CD4-positive, alpha-beta memory T cell (primary cell): ENCODE measurements at regions not wholly inside any gene's neighbourhood (a gene's known extent, or its start where the extent isn't known, plus 50 kb on each side); places are given as distances from the start of the nearest gene placed in this dataset.

Experiments
- CTCF ChIA-PET: fragments of 350-600 bp; sonication (Branson Sonifier 250); formaldehyde crosslinking; loops from one replicate; lab custom pipeline; 2021; ENCODE audit warnings: inconsistent platforms; ENCODE audit not compliant: partially characterized antibody; lab: Charles Lee
- POLR2A ChIA-PET: fragments of 350-600 bp; sonication (Branson Sonifier 250); formaldehyde crosslinking; loops from one replicate; lab custom pipeline; 2021; ENCODE audit not compliant: partially characterized antibody; lab: Charles Lee
- DNase-seq, 5 donors: peaks; one replicate each; pipeline versions ENCODE4 v3.0.0 to v3.0.0-alpha.2; 2020 to 2022; ENCODE audit warnings: mixed read lengths in 1 of 5
- H3K27ac ChIP-seq: one replicate; pipeline ENCODE4 v1.7.0; 2013; ENCODE audit warnings: low read depth, low read length
- H3K27me3 ChIP-seq: 2 replicates; pipeline ENCODE4 v1.7.0; 2013; ENCODE audit warnings: mild to moderate bottlenecking, low read length, moderate library complexity; ENCODE audit not compliant: insufficient read depth
- H3K36me3 ChIP-seq: 2 replicates; pipeline ENCODE4 v1.7.0; 2013; ENCODE audit warnings: mild to moderate bottlenecking, low read length, moderate library complexity; ENCODE audit not compliant: insufficient read depth
- H3K4me1 ChIP-seq: 2 replicates; pipeline ENCODE4 v1.7.0; 2013; ENCODE audit warnings: mild to moderate bottlenecking, low read length, moderate library complexity; ENCODE audit not compliant: insufficient read depth
- H3K4me3 ChIP-seq, 2 donors: one replicate each; pipeline ENCODE4 v1.7.0; 2013; ENCODE audit warnings: low read length in 2 of 2, mild to moderate bottlenecking in 1 of 2
- H3K9me3 ChIP-seq, 2 donors: one replicate each; pipeline ENCODE4 v1.7.0; 2013; ENCODE audit warnings: low read length in 2 of 2, control low read depth in 1 of 2; ENCODE audit not compliant: control insufficient read depth in 1 of 2
- H3K27ac Mint-ChIP-seq, 7 donors: one replicate each; pipeline ENCODE4 v1.8.0; 2020 to 2021; ENCODE audit warnings: mixed read lengths in 7 of 7, mild to moderate bottlenecking in 6 of 7, inconsistent platforms in 3 of 7, moderate library complexity in 3 of 7
- H3K27me3 Mint-ChIP-seq, 2 donors: one replicate each; pipeline ENCODE4 v1.8.0; 2020 to 2021; ENCODE audit warnings: mixed read lengths in 2 of 2
- H3K36me3 Mint-ChIP-seq, 2 donors: one replicate each; pipeline ENCODE4 v1.8.0; 2020 to 2021; ENCODE audit warnings: mixed read lengths in 2 of 2, inconsistent platforms in 1 of 2, mild to moderate bottlenecking in 1 of 2
- H3K4me1 Mint-ChIP-seq, 4 donors: one replicate each; pipeline ENCODE4 v1.8.0; 2020 to 2021; ENCODE audit warnings: mixed read lengths in 4 of 4, mild to moderate bottlenecking in 1 of 4
- H3K4me3 Mint-ChIP-seq, 8 donors: one replicate each; pipeline ENCODE4 v1.8.0; 2020 to 2021; ENCODE audit warnings: mixed read lengths in 8 of 8, mild to moderate bottlenecking in 7 of 8, moderate library complexity in 6 of 8, inconsistent platforms in 3 of 8
- H3K9me3 Mint-ChIP-seq, 8 donors: one replicate each; pipeline ENCODE4 v1.8.0; 2020 to 2021; ENCODE audit warnings: mixed read lengths in 8 of 8, mild to moderate bottlenecking in 5 of 8, inconsistent platforms in 3 of 8, moderate library complexity in 1 of 8
- intact Hi-C: fragments of 100-400 bp; cut with micrococcal nuclease; formaldehyde crosslinking; loops from one replicate; pipeline ENCODE4 v1.15.1; 2023

DNA sequence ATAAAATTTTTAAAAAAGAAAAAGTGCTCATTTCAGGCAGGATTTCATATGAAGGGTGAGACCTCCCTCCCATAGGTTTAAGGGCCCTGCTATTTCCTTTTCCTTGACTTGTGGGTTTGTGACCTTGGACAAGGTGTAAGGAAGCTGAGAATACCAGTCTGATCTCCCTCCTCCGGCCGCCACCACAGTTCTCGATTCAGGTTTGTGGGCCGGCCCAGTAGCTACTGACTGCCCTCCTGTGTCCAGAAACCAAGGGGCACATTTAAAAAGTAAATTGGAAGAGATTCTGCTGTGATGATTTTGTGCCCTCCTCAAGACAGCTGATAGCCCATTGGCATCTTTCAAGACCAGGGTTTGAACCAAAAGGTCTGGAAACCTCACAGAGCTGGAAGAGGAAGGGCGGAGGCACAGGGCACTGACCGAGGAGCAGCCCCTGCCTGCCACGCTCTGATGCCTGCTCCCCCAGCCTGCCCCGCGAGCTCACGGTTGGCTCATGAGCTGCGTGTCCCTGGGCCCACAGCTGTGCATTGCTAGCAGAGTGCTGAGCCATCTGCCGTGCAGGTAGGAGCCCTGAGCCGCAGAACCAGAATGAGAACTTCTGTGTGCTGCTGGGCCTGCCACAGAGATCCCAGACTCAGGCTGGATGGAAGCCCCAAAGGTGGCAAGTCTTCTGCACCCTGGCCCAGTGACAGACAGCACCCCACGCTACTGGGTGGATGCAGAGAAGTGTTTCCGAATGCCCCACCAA, 348.7 kb downstream of the NPHP4 start:
- CTCF ChIA-PET = interaction anchor here (1.9 kb wide), 1 partner anchor 103 kb away, joined by 6 read pairs; no protein-coding TSS in a partner anchor
- H3K9me3 ChIP-seq = no peaks in the 10 kb centered on the region
- POLR2A ChIA-PET = no interaction called here
- no peak overlapping the region for H3K4me3 ChIP-seq
- H3K27ac ChIP-seq = no peak overlapping the region
- no peak overlapping the region for H3K27ac Mint-ChIP-seq
- peaks cover 0 to 5% (median 4%) of the 10 kb centered on the region in 4 donors for H3K4me1 Mint-ChIP-seq
- intact Hi-C loops = no loop called here
- no peaks in the 10 kb centered on the region for H3K36me3 ChIP-seq
- H3K27me3 Mint-ChIP-seq = peaks cover 5 to 23% of the 10 kb centered on the region in 2 donors
- no peaks in the 10 kb centered on the region for H3K27me3 ChIP-seq
- no peaks in the 10 kb centered on the region for H3K4me1 ChIP-seq
- H3K9me3 Mint-ChIP-seq = peaks cover 0 to 6% (median 0%) of the 10 kb centered on the region in 8 donors
- no peak for DNase-seq
- H3K4me3 Mint-ChIP-seq = no peak overlapping the region
- H3K36me3 Mint-ChIP-seq = no peaks in the 10 kb centered on the region

DNA sequence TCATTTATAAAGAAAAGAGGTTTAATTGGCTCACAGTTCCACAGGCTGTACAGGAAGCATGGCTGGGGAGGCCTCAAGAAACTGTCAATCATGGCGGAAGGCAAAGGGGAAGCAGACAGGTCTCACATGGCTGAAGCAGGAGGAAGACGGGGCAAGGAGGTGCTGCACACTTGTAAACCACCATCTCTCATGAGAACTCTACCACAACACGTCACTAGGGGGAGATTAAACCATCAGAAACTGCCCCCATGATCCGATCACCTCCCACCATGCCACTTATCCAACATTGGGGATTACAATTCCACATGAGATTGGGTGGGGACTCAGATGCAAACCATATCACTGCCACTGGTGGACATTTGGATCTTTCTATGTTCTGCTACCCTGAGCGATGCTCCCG, 351.4 kb downstream of the NPHP4 start:
- ChIA-PET CTCF (interaction anchor here (5.4 kb wide), 1 partner anchor 105 kb away, joined by 35 read pairs; no protein-coding TSS in a partner anchor), POLR2A (no interaction called here)
- Histone ChIP-seq H3K27ac (no peak overlapping the region), H3K27me3 (no peaks in the 10 kb centered on the region), H3K4me1 (no peaks in the 10 kb centered on the region), H3K36me3 (no peaks in the 10 kb centered on the region), H3K9me3 (no peaks in the 10 kb centered on the region), H3K4me3 (no peak overlapping the region)
- intact Hi-C loops = no loop called here
- H3K27me3 Mint-ChIP-seq = peaks cover 11 to 26% of the 10 kb centered on the region in 2 donors
- H3K4me3 Mint-ChIP-seq = no peak overlapping the region
- no peak overlapping the region for H3K27ac Mint-ChIP-seq
- peaks cover 0 to 5% (median 4%) of the 10 kb centered on the region in 4 donors for H3K4me1 Mint-ChIP-seq
- DNase-seq = no peak
- no peaks in the 10 kb centered on the region for H3K36me3 Mint-ChIP-seq
- peaks cover 0 to 9% (median 1%) of the 10 kb centered on the region in 8 donors for H3K9me3 Mint-ChIP-seq

- Histone ChIP-seq H3K4me3 (no peak overlapping the region), H3K27me3 (no peaks in the 10 kb centered on the region), H3K9me3 (no peaks in the 10 kb centered on the region), H3K27ac (no peak overlapping the region), H3K36me3 (no peaks in the 10 kb centered on the region), H3K4me1 (no peaks in the 10 kb centered on the region)
- no peak overlapping the region for H3K4me3 Mint-ChIP-seq
- peaks cover 0 to 5% (median 4%) of the 10 kb centered on the region in 4 donors for H3K4me1 Mint-ChIP-seq
- H3K27ac Mint-ChIP-seq = no peak overlapping the region
- no peaks in the 10 kb centered on the region for H3K36me3 Mint-ChIP-seq
- H3K9me3 Mint-ChIP-seq = peaks cover 0 to 9% (median 0%) of the 10 kb centered on the region in 8 donors
- ChIA-PET CTCF (interaction anchor here (5.4 kb wide), 1 partner anchor 107 kb away, joined by 35 read pairs; no protein-coding TSS in a partner anchor), POLR2A (no interaction called here)
- intact Hi-C loops = no loop called here
- DNase-seq = no peak
- H3K27me3 Mint-ChIP-seq = peaks cover 9 to 26% of the 10 kb centered on the region in 2 donors
These were observed 353.0 kb downstream of the NPHP4 start for GRCh38 chr1:5639106-5639722.

DNA sequence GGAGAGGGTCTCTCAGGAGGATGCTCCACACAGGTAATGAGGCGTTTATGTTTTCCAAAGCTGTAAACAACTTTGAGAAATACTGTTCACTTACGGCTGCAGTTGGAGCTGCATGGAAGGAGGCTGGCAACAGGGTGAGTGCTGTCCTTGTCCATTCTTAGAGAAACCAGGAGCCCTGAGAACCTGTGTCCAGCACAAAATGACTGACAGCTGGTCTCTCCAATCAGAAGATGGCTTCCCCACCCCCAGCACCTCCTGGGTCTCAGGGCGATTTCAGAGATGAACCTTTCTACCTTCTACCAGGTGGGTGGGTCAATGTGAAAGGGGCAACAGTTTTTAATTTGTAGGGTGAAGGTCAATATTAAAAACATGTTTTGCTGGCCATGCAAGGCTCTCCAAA, 353.6 kb downstream of the NPHP4 start:
- Mint-ChIP-seq H3K4me3 (no peak overlapping the region), H3K4me1 (peaks cover 0 to 5% (median 4%) of the 10 kb centered on the region in 4 donors), H3K36me3 (no peaks in the 10 kb centered on the region), H3K27me3 (peaks cover 9 to 26% of the 10 kb centered on the region in 2 donors), H3K9me3 (peaks cover 0 to 9% (median 0%) of the 10 kb centered on the region in 8 donors), H3K27ac (no peak overlapping the region)
- no peak overlapping the region for H3K4me3 ChIP-seq
- intact Hi-C loops = no loop called here
- no peaks in the 10 kb centered on the region for H3K9me3 ChIP-seq
- H3K36me3 ChIP-seq = no peaks in the 10 kb centered on the region
- no peaks in the 10 kb centered on the region for H3K4me1 ChIP-seq
- POLR2A ChIA-PET = no interaction called here
- CTCF ChIA-PET = interaction anchor here (5.4 kb wide), 1 partner anchor 107 kb away, joined by 35 read pairs; no protein-coding TSS in a partner anchor
- no peaks in the 10 kb centered on the region for H3K27me3 ChIP-seq
- no peak for DNase-seq
- no peak overlapping the region for H3K27ac ChIP-seq

DNA sequence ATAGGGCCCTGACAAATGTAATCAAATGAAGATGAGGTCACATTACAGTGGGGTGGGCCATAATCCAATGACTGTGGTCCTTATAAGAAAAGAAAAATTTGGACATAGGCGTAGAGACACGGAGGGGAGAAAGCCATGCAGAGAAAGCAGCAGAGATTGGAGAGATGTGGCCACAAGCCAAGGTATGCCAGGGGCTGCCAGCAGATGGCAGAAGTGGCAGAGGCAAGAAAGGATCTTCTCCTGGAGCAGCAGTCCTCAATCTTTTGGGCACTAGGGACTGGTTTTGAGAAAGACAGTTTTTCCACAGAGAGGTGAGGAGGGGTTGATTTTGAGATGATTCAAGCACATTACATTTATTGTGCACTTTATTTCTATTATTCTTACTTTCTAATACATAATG, 355.1 kb downstream of the NPHP4 start:
- Histone ChIP-seq H3K27ac (no peak overlapping the region), H3K4me3 (no peak overlapping the region), H3K36me3 (no peaks in the 10 kb centered on the region), H3K4me1 (no peaks in the 10 kb centered on the region), H3K9me3 (no peaks in the 10 kb centered on the region), H3K27me3 (no peaks in the 10 kb centered on the region)
- Mint-ChIP-seq H3K27me3 (peaks cover 9 to 25% of the 10 kb centered on the region in 2 donors), H3K4me3 (no peak overlapping the region), H3K27ac (peak overlapping the region in 1 of 7 donors; percentile 60), H3K4me1 (peaks cover 0 to 5% (median 4%) of the 10 kb centered on the region in 4 donors), H3K36me3 (no peaks in the 10 kb centered on the region), H3K9me3 (peaks cover 0 to 9% (median 0%) of the 10 kb centered on the region in 8 donors)
- DNase-seq = peak in 4 of 5 donors; percentile 20 to 22 (median 22)
- intact Hi-C loops = no loop called here
- POLR2A ChIA-PET = no interaction called here
- CTCF ChIA-PET = interaction anchor here (5.4 kb wide), 1 partner anchor 109 kb away, joined by 35 read pairs; no protein-coding TSS in a partner anchor

GRCh38 chr1:5634893-5635292, 357.3 kb downstream of the NPHP4 start:
- Histone ChIP-seq H3K27me3 (no peaks in the 10 kb centered on the region), H3K36me3 (no peaks in the 10 kb centered on the region), H3K9me3 (no peaks in the 10 kb centered on the region), H3K4me1 (no peaks in the 10 kb centered on the region), H3K4me3 (no peak overlapping the region), H3K27ac (no peak overlapping the region)
- intact Hi-C loops = no loop called here
- Mint-ChIP-seq H3K27ac (no peak overlapping the region), H3K27me3 (peaks cover 7 to 18% of the 10 kb centered on the region in 2 donors), H3K36me3 (no peaks in the 10 kb centered on the region), H3K9me3 (peaks cover 0 to 9% (median 0%) of the 10 kb centered on the region in 8 donors), H3K4me3 (no peak overlapping the region), H3K4me1 (peaks cover 0 to 4% (median 0%) of the 10 kb centered on the region in 4 donors)
- no peak for DNase-seq
- POLR2A ChIA-PET = no interaction called here
- CTCF ChIA-PET = interaction anchor here (0.6 kb wide), 1 partner anchor 32 kb away, joined by 3 read pairs; no protein-coding TSS in a partner anchor

- no peak overlapping the region for H3K27ac Mint-ChIP-seq
- H3K9me3 Mint-ChIP-seq = peaks cover 0 to 9% (median 0%) of the 10 kb centered on the region in 8 donors
- Histone ChIP-seq H3K4me1 (no peaks in the 10 kb centered on the region), H3K27ac (no peak overlapping the region), H3K4me3 (no peak overlapping the region), H3K27me3 (no peaks in the 10 kb centered on the region), H3K9me3 (no peaks in the 10 kb centered on the region), H3K36me3 (no peaks in the 10 kb centered on the region)
- ChIA-PET POLR2A (no interaction called here), CTCF (no interaction called here)
- H3K27me3 Mint-ChIP-seq = peaks cover 7 to 16% of the 10 kb centered on the region in 2 donors
- intact Hi-C loops = no loop called here
- H3K4me3 Mint-ChIP-seq = no peak overlapping the region
- H3K4me1 Mint-ChIP-seq = peaks cover 0 to 4% (median 0%) of the 10 kb centered on the region in 4 donors
- H3K36me3 Mint-ChIP-seq = no peaks in the 10 kb centered on the region
- DNase-seq = no peak
These were observed 359.4 kb downstream of the NPHP4 start for GRCh38 chr1:5632814-5633213.
